ENCODE measurements at regions not wholly inside any gene's neighbourhood (a gene's known extent, or its start where the extent isn't known, plus 50 kb on each side); places are given as distances from the start of the nearest gene placed in this dataset.

GRCh38 chr5:119694284-119694683 lies 64.9 kb downstream of the FAM170A start:
- TF ChIP-seq SMAD1 (IDR thresholded peaks at IDR 0.05; ENCODE audit: low read depth, low read length, partially characterized antibody) (no peak), CBX8 (IDR thresholded peaks at IDR 0.05; ENCODE audit: borderline replicate concordance, extremely low read depth, low read depth, low read length, poor library complexity, severe bottlenecking) (no peak), ZNF766 (CRISPR knock-in tag; conservative IDR thresholded peaks at IDR 0.05) (no peak), ATF7 (IDR thresholded peaks at IDR 0.05) (no peak)
- TF ChIP-seq, protein P1, sequence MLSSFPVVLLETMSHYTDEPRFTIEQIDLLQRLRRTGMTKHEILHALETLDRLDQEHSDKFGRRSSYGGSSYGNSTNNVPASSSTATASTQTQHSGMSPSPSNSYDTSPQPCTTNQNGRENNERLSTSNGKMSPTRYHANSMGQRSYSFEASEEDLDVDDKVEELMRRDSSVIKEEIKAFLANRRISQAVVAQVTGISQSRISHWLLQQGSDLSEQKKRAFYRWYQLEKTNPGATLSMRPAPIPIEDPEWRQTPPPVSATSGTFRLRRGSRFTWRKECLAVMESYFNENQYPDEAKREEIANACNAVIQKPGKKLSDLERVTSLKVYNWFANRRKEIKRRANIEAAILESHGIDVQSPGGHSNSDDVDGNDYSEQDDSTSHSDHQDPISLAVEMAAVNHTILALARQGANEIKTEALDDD (IDR thresholded peaks at IDR 0.05), result no peak
- no peaks in the 10 kb centered on the region; a peak in 1 of 5 replicates for H3K4me1 ChIP-seq (replicated peaks in 1 of 2; ENCODE audit: control insufficient read depth in 2 of 2, insufficient read depth in 2 of 2, low read length in 2 of 2)
- H3K4me2 ChIP-seq (ENCODE audit: insufficient read depth, low read length), result no peak overlapping the region

DNA sequence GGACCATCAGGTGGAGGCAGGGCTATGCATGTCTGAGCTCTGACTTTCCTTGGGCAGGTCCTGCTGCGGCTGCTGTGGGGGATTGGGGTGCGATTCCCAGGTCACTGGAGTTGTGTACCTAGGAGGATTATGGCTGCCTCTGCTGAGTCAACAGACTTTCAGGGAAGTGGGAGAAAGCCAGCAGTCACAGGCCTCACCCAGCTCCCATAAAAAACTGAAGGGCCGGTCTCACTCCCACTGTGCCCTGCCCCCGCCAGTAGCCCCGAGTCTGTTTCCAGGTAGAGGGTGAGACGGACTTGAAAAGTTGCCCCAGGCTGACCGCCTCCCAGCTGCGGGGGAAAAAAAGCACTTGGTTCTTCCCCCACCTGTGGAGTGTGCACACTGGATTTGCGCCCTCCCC lies 76.7 kb downstream of the FAM170A start:
- DNase-seq (ENCODE audit: extremely low read depth in 1 of 4, low spot score in 3 of 4) (no peak), ATAC-seq (no peak), FAIRE-seq (no peak)
- Histone ChIP-seq H4K20me1 (replicated peaks; ENCODE audit: control insufficient read depth, insufficient read depth, low read length) (no peaks in the 10 kb centered on the region), H3K9me3 (replicated peaks; ENCODE audit: control insufficient read depth, insufficient read depth, low read depth, low read length) (no peaks in the 10 kb centered on the region), H3K9me1 (ENCODE audit: control insufficient read depth, insufficient read depth, low read length) (no peaks in the 10 kb centered on the region), H3K27me3 (ENCODE audit: control insufficient read depth in 2 of 2, insufficient read depth in 2 of 2, low read length in 2 of 2) (no peaks in the 10 kb centered on the region; a peak in 1 of 5 replicates), H3K27ac (ENCODE audit: extremely low read depth, low read depth, low read length) (no peak overlapping the region), H3K4me1 (replicated peaks in 1 of 2; ENCODE audit: control insufficient read depth in 2 of 2, insufficient read depth in 2 of 2, low read length in 2 of 2) (no peaks in the 10 kb centered on the region), H3K4me2 (ENCODE audit: insufficient read depth, low read length) (no peak overlapping the region), H2AFZ (ENCODE audit: low read depth, low read length) (no peak overlapping the region), H3K36me3 (ENCODE audit: control insufficient read depth, insufficient read depth, low read length) (no peaks in the 10 kb centered on the region), H3K79me2 (ENCODE audit: control insufficient read depth, insufficient read depth, low read length) (no peaks in the 10 kb centered on the region), H3K4me3 (no peak overlapping the region), H3K9ac (ENCODE audit: insufficient read depth in 1 of 2, low read depth in 2 of 2, low read length in 2 of 2) (no peak overlapping the region)
- no TSS peak for BruUV-seq (replicated peaks)
- intact Hi-C loops (cut with micrococcal nuclease) (no loop called here), in situ Hi-C loops (cut with MboI) (no loop called here)
- ChIA-PET CTCF (ENCODE audit: low intra/inter-chr PET ratio) (no interaction called here), POLR2A (no interaction called here)
- WGBS (ENCODE audit: insufficient coverage, low coverage, missing lambda C conversion rate), result 0% methylated on average over 8 of the region's 9 CpGs
- no peak for TF ChIP-seq SOX6 (IDR thresholded peaks at IDR 0.05)
- no peak for TF ChIP-seq BRCA1 (IDR thresholded peaks at IDR 0.05)
- no peak for TF ChIP-seq BRCA1 (CRISPR knock-in tag; IDR thresholded peaks at IDR 0.05)
- no peak for TF ChIP-seq ZNF445 (CRISPR knock-in tag; IDR thresholded peaks at IDR 0.05; ENCODE audit: low read depth)
- TF ChIP-seq, protein P2, sequence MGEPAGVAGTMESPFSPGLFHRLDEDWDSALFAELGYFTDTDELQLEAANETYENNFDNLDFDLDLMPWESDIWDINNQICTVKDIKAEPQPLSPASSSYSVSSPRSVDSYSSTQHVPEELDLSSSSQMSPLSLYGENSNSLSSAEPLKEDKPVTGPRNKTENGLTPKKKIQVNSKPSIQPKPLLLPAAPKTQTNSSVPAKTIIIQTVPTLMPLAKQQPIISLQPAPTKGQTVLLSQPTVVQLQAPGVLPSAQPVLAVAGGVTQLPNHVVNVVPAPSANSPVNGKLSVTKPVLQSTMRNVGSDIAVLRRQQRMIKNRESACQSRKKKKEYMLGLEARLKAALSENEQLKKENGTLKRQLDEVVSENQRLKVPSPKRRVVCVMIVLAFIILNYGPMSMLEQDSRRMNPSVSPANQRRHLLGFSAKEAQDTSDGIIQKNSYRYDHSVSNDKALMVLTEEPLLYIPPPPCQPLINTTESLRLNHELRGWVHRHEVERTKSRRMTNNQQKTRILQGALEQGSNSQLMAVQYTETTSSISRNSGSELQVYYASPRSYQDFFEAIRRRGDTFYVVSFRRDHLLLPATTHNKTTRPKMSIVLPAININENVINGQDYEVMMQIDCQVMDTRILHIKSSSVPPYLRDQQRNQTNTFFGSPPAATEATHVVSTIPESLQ (CRISPR knock-in tag; IDR thresholded peaks at IDR 0.05), result no peak
- no peak for TF ChIP-seq ATF4 (CRISPR knock-in tag; IDR thresholded peaks at IDR 0.05)
- no peak for TF ChIP-seq ZNF143 (CRISPR knock-in tag; IDR thresholded peaks at IDR 0.05)
- TF ChIP-seq TBP (optimal IDR thresholded peaks at IDR 0.05; ENCODE audit: low read depth, low read length), result no peak
- TF ChIP-seq TEAD1 (CRISPR knock-in tag; IDR thresholded peaks at IDR 0.05), result no peak
- no peak for TF ChIP-seq CTBP1 (IDR thresholded peaks at IDR 0.05; ENCODE audit: borderline replicate concordance)

More at GRCh38 chr5:119694284-119694683, 64.9 kb downstream of the FAM170A start:
- FAIRE-seq, result no peak
- H2AFZ ChIP-seq (ENCODE audit: low read depth, low read length), result no peak overlapping the region
- ChIA-PET CTCF (ENCODE audit: low intra/inter-chr PET ratio) (no interaction called here), POLR2A (no interaction called here)
- no peaks in the 10 kb centered on the region for H3K9me1 ChIP-seq (ENCODE audit: control insufficient read depth, insufficient read depth, low read length)
- no peaks in the 10 kb centered on the region for H3K79me2 ChIP-seq (ENCODE audit: control insufficient read depth, insufficient read depth, low read length)
- no peaks in the 10 kb centered on the region for H3K27me3 ChIP-seq (ENCODE audit: control insufficient read depth in 2 of 2, insufficient read depth in 2 of 2, low read length in 2 of 2)
- H3K9ac ChIP-seq (ENCODE audit: insufficient read depth in 1 of 2, low read depth in 2 of 2, low read length in 2 of 2), result no peak overlapping the region
- no peak for ATAC-seq
- H3K9me3 ChIP-seq (replicated peaks; ENCODE audit: control insufficient read depth, insufficient read depth, low read depth, low read length), result no peaks in the 10 kb centered on the region
- H4K20me1 ChIP-seq (replicated peaks; ENCODE audit: control insufficient read depth, insufficient read depth, low read length), result no peaks in the 10 kb centered on the region
- intact Hi-C loops (cut with micrococcal nuclease), result no loop called here
- in situ Hi-C loops (cut with MboI), result no loop called here
- BruUV-seq (replicated peaks), result no TSS peak
- no peak for DNase-seq (ENCODE audit: extremely low read depth in 1 of 4, low spot score in 3 of 4)
- 0% methylated on average over 3 of the region's 3 CpGs for WGBS (ENCODE audit: insufficient coverage, low coverage, missing lambda C conversion rate)
- no peaks in the 10 kb centered on the region for H3K36me3 ChIP-seq (ENCODE audit: control insufficient read depth, insufficient read depth, low read length)
- no peak overlapping the region for H3K4me3 ChIP-seq
- no peak overlapping the region for H3K27ac ChIP-seq (ENCODE audit: extremely low read depth, low read depth, low read length)

All from K562 (cell line).